ENCODE measurements at regions not wholly inside any gene's neighbourhood (a gene's known extent, or its start where the extent isn't known, plus 50 kb on each side); places are given as distances from the start of the nearest gene placed in this dataset.

- Histone ChIP-seq H3K79me2 (replicated peaks; ENCODE audit: insufficient read depth, low read length) (no peaks in the 10 kb centered on the region), H3F3A (ENCODE audit: insufficient read depth, low read length, poor library complexity, severe bottlenecking) (no peaks in the 10 kb centered on the region), H2AFZ (ENCODE audit: low read depth, low read length) (no peak overlapping the region), H3K27me3 (ENCODE audit: insufficient read depth, low read depth, low read length) (no peaks in the 10 kb centered on the region), H3K9ac (ENCODE audit: low read length) (no peak overlapping the region), H3K4me2 (ENCODE audit: low read length) (no peak overlapping the region), H4K20me1 (ENCODE audit: insufficient read depth) (no peaks in the 10 kb centered on the region), H3K27ac (ENCODE audit: low read length) (no peak overlapping the region), H3K9me3 (ENCODE audit: low read length) (no peaks in the 10 kb centered on the region), H3K36me3 (ENCODE audit: insufficient read depth, low read length) (no peaks in the 10 kb centered on the region), H3K9me2 (ENCODE audit: insufficient read depth, low read length) (no peaks in the 10 kb centered on the region), H3K4me3 (ENCODE audit: low read length) (no peak overlapping the region)
- TF ChIP-seq POLR2AphosphoS5 (IDR thresholded peaks at IDR 0.05), result no peak
- no peak for TF ChIP-seq RAD21 (conservative IDR thresholded peaks at IDR 0.05)
- TF ChIP-seq MXI1 (conservative IDR thresholded peaks at IDR 0.05; ENCODE audit: poor library complexity, severe bottlenecking), result no peak
- TF ChIP-seq EP300 (conservative IDR thresholded peaks at IDR 0.05; ENCODE audit: poor library complexity, severe bottlenecking), result no peak
- TF ChIP-seq TAF1 (IDR thresholded peaks at IDR 0.05; ENCODE audit: low read depth), result no peak
- TF ChIP-seq, protein P1, sequence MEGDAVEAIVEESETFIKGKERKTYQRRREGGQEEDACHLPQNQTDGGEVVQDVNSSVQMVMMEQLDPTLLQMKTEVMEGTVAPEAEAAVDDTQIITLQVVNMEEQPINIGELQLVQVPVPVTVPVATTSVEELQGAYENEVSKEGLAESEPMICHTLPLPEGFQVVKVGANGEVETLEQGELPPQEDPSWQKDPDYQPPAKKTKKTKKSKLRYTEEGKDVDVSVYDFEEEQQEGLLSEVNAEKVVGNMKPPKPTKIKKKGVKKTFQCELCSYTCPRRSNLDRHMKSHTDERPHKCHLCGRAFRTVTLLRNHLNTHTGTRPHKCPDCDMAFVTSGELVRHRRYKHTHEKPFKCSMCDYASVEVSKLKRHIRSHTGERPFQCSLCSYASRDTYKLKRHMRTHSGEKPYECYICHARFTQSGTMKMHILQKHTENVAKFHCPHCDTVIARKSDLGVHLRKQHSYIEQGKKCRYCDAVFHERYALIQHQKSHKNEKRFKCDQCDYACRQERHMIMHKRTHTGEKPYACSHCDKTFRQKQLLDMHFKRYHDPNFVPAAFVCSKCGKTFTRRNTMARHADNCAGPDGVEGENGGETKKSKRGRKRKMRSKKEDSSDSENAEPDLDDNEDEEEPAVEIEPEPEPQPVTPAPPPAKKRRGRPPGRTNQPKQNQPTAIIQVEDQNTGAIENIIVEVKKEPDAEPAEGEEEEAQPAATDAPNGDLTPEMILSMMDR (IDR thresholded peaks at IDR 0.05; ENCODE audit: poor library complexity, severe bottlenecking), result no peak
- TF ChIP-seq SMC3 (conservative IDR thresholded peaks at IDR 0.05; ENCODE audit: poor library complexity), result no peak
- TF ChIP-seq, protein P2, sequence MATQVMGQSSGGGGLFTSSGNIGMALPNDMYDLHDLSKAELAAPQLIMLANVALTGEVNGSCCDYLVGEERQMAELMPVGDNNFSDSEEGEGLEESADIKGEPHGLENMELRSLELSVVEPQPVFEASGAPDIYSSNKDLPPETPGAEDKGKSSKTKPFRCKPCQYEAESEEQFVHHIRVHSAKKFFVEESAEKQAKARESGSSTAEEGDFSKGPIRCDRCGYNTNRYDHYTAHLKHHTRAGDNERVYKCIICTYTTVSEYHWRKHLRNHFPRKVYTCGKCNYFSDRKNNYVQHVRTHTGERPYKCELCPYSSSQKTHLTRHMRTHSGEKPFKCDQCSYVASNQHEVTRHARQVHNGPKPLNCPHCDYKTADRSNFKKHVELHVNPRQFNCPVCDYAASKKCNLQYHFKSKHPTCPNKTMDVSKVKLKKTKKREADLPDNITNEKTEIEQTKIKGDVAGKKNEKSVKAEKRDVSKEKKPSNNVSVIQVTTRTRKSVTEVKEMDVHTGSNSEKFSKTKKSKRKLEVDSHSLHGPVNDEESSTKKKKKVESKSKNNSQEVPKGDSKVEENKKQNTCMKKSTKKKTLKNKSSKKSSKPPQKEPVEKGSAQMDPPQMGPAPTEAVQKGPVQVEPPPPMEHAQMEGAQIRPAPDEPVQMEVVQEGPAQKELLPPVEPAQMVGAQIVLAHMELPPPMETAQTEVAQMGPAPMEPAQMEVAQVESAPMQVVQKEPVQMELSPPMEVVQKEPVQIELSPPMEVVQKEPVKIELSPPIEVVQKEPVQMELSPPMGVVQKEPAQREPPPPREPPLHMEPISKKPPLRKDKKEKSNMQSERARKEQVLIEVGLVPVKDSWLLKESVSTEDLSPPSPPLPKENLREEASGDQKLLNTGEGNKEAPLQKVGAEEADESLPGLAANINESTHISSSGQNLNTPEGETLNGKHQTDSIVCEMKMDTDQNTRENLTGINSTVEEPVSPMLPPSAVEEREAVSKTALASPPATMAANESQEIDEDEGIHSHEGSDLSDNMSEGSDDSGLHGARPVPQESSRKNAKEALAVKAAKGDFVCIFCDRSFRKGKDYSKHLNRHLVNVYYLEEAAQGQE (IDR thresholded peaks at IDR 0.05; ENCODE audit: borderline replicate concordance), result no peak
- TF ChIP-seq EZH2 (IDR thresholded peaks at IDR 0.05; ENCODE audit: borderline replicate concordance, insufficient read depth, low read length, poor library complexity, severe bottlenecking), result no peak
These were observed 89.8 kb downstream of the ENGASE start for GRCh38 chr17:79164408-79164807.

DNA sequence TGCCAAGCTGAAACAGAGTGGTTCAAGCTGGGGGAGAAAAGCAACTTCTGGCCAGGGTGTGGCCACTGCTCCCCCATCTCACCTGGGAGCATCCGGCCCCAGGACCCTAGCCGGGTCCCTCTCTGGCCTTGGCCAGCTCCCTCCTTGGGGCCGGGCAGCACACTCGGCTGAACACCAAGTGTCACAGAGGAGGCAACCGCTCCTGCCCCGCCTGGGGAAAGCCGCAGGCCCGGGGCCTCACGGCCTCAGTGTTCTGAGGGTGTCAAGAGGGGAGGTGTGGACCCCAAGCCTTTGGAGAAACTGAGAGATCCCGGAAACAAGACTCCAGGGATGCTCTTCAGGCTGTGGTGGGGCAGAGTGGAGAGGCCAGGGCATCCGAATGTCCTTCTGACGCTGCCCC, 88.4 kb downstream of the ENGASE start:
- Histone ChIP-seq H4K20me1 (ENCODE audit: insufficient read depth) (no peaks in the 10 kb centered on the region), H3K9ac (ENCODE audit: low read length) (peak overlapping the region; percentile 51), H3K27me3 (ENCODE audit: insufficient read depth, low read depth, low read length) (no peaks in the 10 kb centered on the region), H3F3A (ENCODE audit: insufficient read depth, low read length, poor library complexity, severe bottlenecking) (no peaks in the 10 kb centered on the region), H3K4me3 (ENCODE audit: low read length) (no peak overlapping the region), H3K9me3 (ENCODE audit: low read length) (no peaks in the 10 kb centered on the region), H3K27ac (ENCODE audit: low read length) (peak overlapping the region; percentile 72), H3K79me2 (replicated peaks; ENCODE audit: insufficient read depth, low read length) (no peaks in the 10 kb centered on the region), H3K36me3 (ENCODE audit: insufficient read depth, low read length) (no peaks in the 10 kb centered on the region), H3K9me2 (ENCODE audit: insufficient read depth, low read length) (no peaks in the 10 kb centered on the region), H2AFZ (ENCODE audit: low read depth, low read length) (no peak overlapping the region), H3K4me2 (ENCODE audit: low read length) (no peak overlapping the region)
- TF ChIP-seq MXI1 (conservative IDR thresholded peaks at IDR 0.05; ENCODE audit: poor library complexity, severe bottlenecking) (no peak), TAF1 (IDR thresholded peaks at IDR 0.05; ENCODE audit: low read depth) (no peak), RAD21 (conservative IDR thresholded peaks at IDR 0.05) (no peak), SMC3 (conservative IDR thresholded peaks at IDR 0.05; ENCODE audit: poor library complexity) (no peak), POLR2AphosphoS5 (IDR thresholded peaks at IDR 0.05) (no peak), EZH2 (IDR thresholded peaks at IDR 0.05; ENCODE audit: borderline replicate concordance, insufficient read depth, low read length, poor library complexity, severe bottlenecking) (no peak), EP300 (conservative IDR thresholded peaks at IDR 0.05; ENCODE audit: poor library complexity, severe bottlenecking) (no peak)
- TF ChIP-seq, protein P2 (IDR thresholded peaks at IDR 0.05; ENCODE audit: borderline replicate concordance), result no peak
- TF ChIP-seq, protein P1 (IDR thresholded peaks at IDR 0.05; ENCODE audit: poor library complexity, severe bottlenecking), result no peak

Data from neural cell (in vitro differentiated cells).